Neuronal stem cell (in vitro differentiated cells): ENCODE measurements at regions not wholly inside any gene's neighbourhood (a gene's known extent, or its start where the extent isn't known, plus 50 kb on each side); places are given as distances from the start of the nearest gene placed in this dataset.
"Not testable (repeated sequence)": the region's sequence is repeated elsewhere in the genome, so short reads cannot be mapped to it uniquely, and the experiment has no call there.

Experiments used
- DNase-seq: peaks from one replicate; pipeline ENCODE4 v3.0.0-alpha.2; 2013; ENCODE audit warnings: low spot score
- H2AFZ ChIP-seq: one replicate; pipeline ENCODE4 v1.6.1; 2013; ENCODE audit warnings: mild to moderate bottlenecking, low read length, inconsistent platforms
- H2AK5ac ChIP-seq: 2 replicates; pipeline ENCODE4 v1.6.1; 2013; ENCODE audit warnings: low read depth, mild to moderate bottlenecking, inconsistent platforms, low read length, moderate library complexity, mixed read lengths
- H2BK120ac ChIP-seq: 2 replicates; pipeline ENCODE4 v1.6.1; 2013; ENCODE audit warnings: low read depth, mild to moderate bottlenecking, inconsistent platforms, low read length, moderate library complexity, mixed read lengths
- H2BK12ac ChIP-seq: one replicate; pipeline ENCODE4 v1.6.1; 2013; ENCODE audit warnings: low read length, inconsistent platforms
- H2BK15ac ChIP-seq: 2 replicates; pipeline ENCODE4 v1.6.1; 2013; ENCODE audit warnings: mild to moderate bottlenecking, low read length, inconsistent platforms, mixed read lengths
- H2BK5ac ChIP-seq: one replicate; pipeline ENCODE4 v1.6.1; 2013; ENCODE audit warnings: inconsistent platforms, mild to moderate bottlenecking, low read length, moderate library complexity
- H3K14ac ChIP-seq: one replicate; pipeline ENCODE4 v1.6.1; 2013; ENCODE audit warnings: low read length, inconsistent platforms
- H3K18ac ChIP-seq: 2 replicates; pipeline ENCODE4 v1.6.1; 2013; ENCODE audit warnings: low read length, inconsistent platforms
- H3K23ac ChIP-seq: 2 replicates; pipeline ENCODE4 v1.6.1; 2013; ENCODE audit warnings: low read depth, mild to moderate bottlenecking, mixed read lengths, low read length, inconsistent platforms; ENCODE audit not compliant: poor library complexity
- H3K27ac ChIP-seq: replicated peaks from 3 replicates; pipeline ENCODE4 v1.5.1; 2013; ENCODE audit warnings: low read length, inconsistent platforms
- H3K27me3 ChIP-seq, 3 experiments: 2 replicates each; pipeline ENCODE4 v1.6.1; 2013; ENCODE audit warnings: low read length in 3 of 3, mild to moderate bottlenecking in 2 of 3, inconsistent platforms in 1 of 3, low read depth in 1 of 3, mixed read lengths in 1 of 3, moderate library complexity in 1 of 3; ENCODE audit not compliant: control insufficient read depth in 3 of 3, insufficient read depth in 3 of 3
- H3K36me3 ChIP-seq, 2 donors: replicated peaks in 1 of 2; 2 replicates each; pipeline ENCODE4 v1.6.1; 2013; ENCODE audit warnings: low read length in 2 of 2; ENCODE audit not compliant: control insufficient read depth in 2 of 2, insufficient read depth in 2 of 2
- H3K4ac ChIP-seq: 2 replicates; pipeline ENCODE4 v1.6.1; 2013; ENCODE audit warnings: inconsistent platforms, mild to moderate bottlenecking, low read length, moderate library complexity
- H3K4me1 ChIP-seq, 2 donors: 1 replicate in 1 of 2; 2 replicates in 1 of 2; pipeline ENCODE4 v1.6.1; 2013; ENCODE audit warnings: low read length in 2 of 2, low read depth in 1 of 2; ENCODE audit not compliant: control insufficient read depth in 2 of 2, insufficient read depth in 1 of 2
- H3K4me2 ChIP-seq: one replicate; pipeline ENCODE4 v1.6.1; 2013; ENCODE audit warnings: mild to moderate bottlenecking, low read length, inconsistent platforms; ENCODE audit not compliant: insufficient read depth, poor library complexity, severe bottlenecking
- H3K4me3 ChIP-seq, 2 donors: 2 replicates each; pipeline ENCODE4 v1.5.1; 2013; ENCODE audit warnings: low read length in 2 of 2, mild to moderate bottlenecking in 2 of 2, inconsistent platforms in 1 of 2, moderate library complexity in 1 of 2
- H3K79me1 ChIP-seq: one replicate; pipeline ENCODE4 v1.6.1; 2013; ENCODE audit warnings: low read depth, mild to moderate bottlenecking, inconsistent platforms, low read length, moderate library complexity
- H3K9ac ChIP-seq: one replicate; pipeline ENCODE4 v1.6.1; 2013; ENCODE audit warnings: mild to moderate bottlenecking, low read depth, low read length, inconsistent platforms; ENCODE audit not compliant: poor library complexity
- H3K9me3 ChIP-seq, 2 donors: replicated peaks in 1 of 2; 2 replicates each; pipeline versions ENCODE3 to v1.6.1; 2013; ENCODE audit warnings: low read length in 2 of 2, mild to moderate bottlenecking in 2 of 2, inconsistent platforms in 1 of 2, low read depth in 1 of 2, mixed read lengths in 1 of 2, moderate library complexity in 1 of 2; ENCODE audit not compliant: control insufficient read depth in 2 of 2, insufficient read depth in 1 of 2
- H4K8ac ChIP-seq: one replicate; pipeline ENCODE4 v1.6.1; 2013; ENCODE audit warnings: low read depth, mild to moderate bottlenecking, inconsistent platforms, low read length, moderate library complexity
- H4K91ac ChIP-seq: one replicate; pipeline ENCODE4 v1.6.1; 2013; ENCODE audit warnings: low read length, low read depth, mild to moderate bottlenecking, inconsistent platforms; ENCODE audit not compliant: poor library complexity
- WGBS, 2 donors: extraction: QIAGEN DNeasy Blood & Tissue Kit; methylation state at CpG; one replicate each; pipeline ENCODE4 v1.1.7; 2013; ENCODE audit warnings: missing lambda C conversion rate in 2 of 2, mixed read lengths in 1 of 2; ENCODE audit not compliant: insufficient read length in 2 of 2, insufficient replicate concordance in 1 of 2; ENCODE audit errors: extremely low coverage in 2 of 2; 5-methylcytosine and 5-hydroxymethylcytosine counted together

DNA sequence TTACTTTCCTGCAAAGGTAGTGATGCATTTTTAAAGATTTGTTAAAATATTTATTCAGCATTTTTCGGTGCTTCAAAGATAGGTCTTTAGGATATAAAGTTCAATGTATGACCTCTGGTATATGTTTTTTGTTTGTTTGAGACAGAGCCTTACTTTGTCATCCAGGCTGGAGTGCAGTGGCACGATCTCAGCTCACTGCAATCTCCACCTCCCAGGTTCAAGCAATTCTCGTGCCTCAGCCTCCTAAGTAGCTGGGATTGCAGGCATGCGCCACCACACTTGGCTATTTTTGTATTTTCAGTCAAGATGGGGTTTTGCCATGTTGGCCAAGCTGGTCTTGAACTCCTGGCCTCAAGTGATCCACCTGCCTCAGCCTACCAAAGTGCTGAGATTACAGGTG lies 131.9 kb upstream of the ADGRF1 start:
- no CpG with 5 or more reads among the region's 4 CpGs for WGBS, 2 donors
- H4K8ac ChIP-seq, H3K9ac ChIP-seq, H3K27me3 ChIP-seq, H3K4me3 ChIP-seq, DNase-seq, H2BK15ac ChIP-seq, H2BK12ac ChIP-seq, H3K4me1 ChIP-seq, H3K4ac ChIP-seq, H3K4me2 ChIP-seq, H3K36me3 ChIP-seq, H3K27ac ChIP-seq, H2BK120ac ChIP-seq, H2BK5ac ChIP-seq, H3K23ac ChIP-seq, H4K91ac ChIP-seq, H3K14ac ChIP-seq, H2AK5ac ChIP-seq, H3K18ac ChIP-seq, H2AFZ ChIP-seq, H3K9me3 ChIP-seq, H3K79me1 ChIP-seq: not testable (repeated sequence)

GRCh38 chr6:47173145-47173544 lies 131.0 kb upstream of the ADGRF1 start:
- not testable (repeated sequence) for H3K14ac ChIP-seq, H4K8ac ChIP-seq, H2AK5ac ChIP-seq, H3K4me2 ChIP-seq, DNase-seq, H3K36me3 ChIP-seq, H2BK15ac ChIP-seq, H3K27ac ChIP-seq, H3K4me1 ChIP-seq, H3K27me3 ChIP-seq, H4K91ac ChIP-seq, H2BK5ac ChIP-seq, H3K9ac ChIP-seq, H3K79me1 ChIP-seq, H3K4me3 ChIP-seq, H2BK120ac ChIP-seq, H2AFZ ChIP-seq, H3K23ac ChIP-seq, H3K18ac ChIP-seq, H3K9me3 ChIP-seq, H3K4ac ChIP-seq, H2BK12ac ChIP-seq
- WGBS, 2 donors = no CpG with 5 or more reads among the region's 3 CpGs

- WGBS, 2 donors = no CpG with 5 or more reads among the region's 3 CpGs
- no peak overlapping the region for H4K8ac ChIP-seq
- H2BK120ac ChIP-seq = no peak overlapping the region
- H3K27me3 ChIP-seq = no peaks in the 10 kb centered on the region
- H3K79me1 ChIP-seq = no peaks in the 10 kb centered on the region
- H2AFZ ChIP-seq = no peak overlapping the region
- no peak overlapping the region for H2AK5ac ChIP-seq
- no peak overlapping the region for H2BK12ac ChIP-seq
- no peak overlapping the region for H2BK15ac ChIP-seq
- no peak overlapping the region for H3K27ac ChIP-seq
- no peaks in the 10 kb centered on the region for H3K9me3 ChIP-seq
- H3K9ac ChIP-seq = no peak overlapping the region
- H3K36me3 ChIP-seq = no peaks in the 10 kb centered on the region
- peaks cover 0 to 1% of the 10 kb centered on the region in 2 donors for H3K4me1 ChIP-seq
- H3K18ac ChIP-seq = no peak overlapping the region
- H2BK5ac ChIP-seq = no peak overlapping the region
- no peak for DNase-seq
- no peak overlapping the region for H4K91ac ChIP-seq
- no peak overlapping the region for H3K4me3 ChIP-seq
- no peak overlapping the region for H3K23ac ChIP-seq
- H3K14ac ChIP-seq = no peak overlapping the region
- H3K4ac ChIP-seq = no peak overlapping the region
- H3K4me2 ChIP-seq = no peak overlapping the region
These were observed 128.4 kb upstream of the ADGRF1 start for GRCh38 chr6:47170617-47170947.

DNA sequence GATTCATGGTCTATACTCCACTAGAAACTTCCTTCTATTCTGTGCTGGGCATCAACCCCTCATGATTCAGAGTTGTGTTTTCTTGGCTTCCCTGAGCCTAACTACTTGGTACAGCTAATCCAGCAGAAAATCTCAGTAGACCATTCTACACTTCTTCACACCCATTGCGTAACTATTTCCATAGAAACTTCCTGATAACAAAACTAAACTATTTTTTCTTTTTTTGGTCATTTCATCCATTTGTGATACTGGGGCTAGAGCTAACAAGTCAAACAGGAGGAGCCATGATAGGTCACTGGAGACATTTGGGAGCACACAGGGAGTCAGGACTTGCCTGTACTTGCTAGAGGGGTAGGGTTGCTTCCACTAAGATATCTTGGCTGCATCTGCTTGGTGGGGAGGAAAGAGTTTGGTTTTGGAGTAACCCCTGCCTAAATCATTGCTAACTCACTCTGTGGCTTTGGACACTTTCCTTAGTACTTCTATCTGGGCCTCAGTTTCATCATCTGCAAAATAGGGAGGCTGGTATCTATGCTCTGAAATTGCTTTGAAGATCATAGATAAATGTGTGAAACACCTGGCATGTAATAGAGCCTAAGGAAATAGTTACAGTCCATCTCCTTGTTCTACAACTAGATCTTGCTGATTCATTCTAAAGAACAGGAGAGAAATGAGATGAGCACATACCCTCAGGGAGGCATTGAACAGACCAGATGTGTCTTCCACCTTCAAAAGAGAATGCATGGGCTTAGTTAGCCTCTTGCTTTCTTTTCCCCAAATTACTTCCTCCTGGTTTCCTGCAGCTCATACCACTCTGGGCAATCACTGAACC lies 127.9 kb upstream of the ADGRF1 start:
- no peak overlapping the region for H2BK12ac ChIP-seq
- H3K27ac ChIP-seq = no peak overlapping the region
- WGBS, 2 donors = no CpG with 5 or more reads among the region's 1 CpG
- H2BK120ac ChIP-seq = no peak overlapping the region
- no peak overlapping the region for H3K4ac ChIP-seq
- H3K4me1 ChIP-seq = peaks cover 0 to 1% of the 10 kb centered on the region in 2 donors
- no peaks in the 10 kb centered on the region for H3K27me3 ChIP-seq
- H2AK5ac ChIP-seq = no peak overlapping the region
- H2AFZ ChIP-seq = no peak overlapping the region
- no peaks in the 10 kb centered on the region for H3K36me3 ChIP-seq
- no peak for DNase-seq
- H3K4me3 ChIP-seq = no peak overlapping the region
- no peak overlapping the region for H4K8ac ChIP-seq
- no peak overlapping the region for H3K14ac ChIP-seq
- H3K9me3 ChIP-seq = no peaks in the 10 kb centered on the region
- no peak overlapping the region for H3K4me2 ChIP-seq
- no peak overlapping the region for H4K91ac ChIP-seq
- no peaks in the 10 kb centered on the region for H3K79me1 ChIP-seq
- no peak overlapping the region for H2BK15ac ChIP-seq
- H3K23ac ChIP-seq = no peak overlapping the region
- no peak overlapping the region for H2BK5ac ChIP-seq
- no peak overlapping the region for H3K9ac ChIP-seq
- no peak overlapping the region for H3K18ac ChIP-seq
